Sigmoid colon (tissue), 6 donors: ENCODE measurements at regions not wholly inside any gene's neighbourhood (a gene's known extent, or its start where the extent isn't known, plus 50 kb on each side); places are given as distances from the start of the nearest gene placed in this dataset.

Source experiments
- DNase-seq: peaks from one replicate; pipeline ENCODE4 v3.0.0-alpha.2; 2019
- H3K27ac ChIP-seq, 4 donors: fragments of 200-600 bp; sonication (generic); one replicate each; pipeline ENCODE4 v1.5.1; 2016 to 2019; ENCODE audit warnings: mild to moderate bottlenecking in 1 of 4
- H3K27me3 ChIP-seq, 3 donors: fragments of 200-600 bp; sonication (generic); one replicate each; pipeline ENCODE4 v1.5.1; 2019; ENCODE audit warnings: mild to moderate bottlenecking in 1 of 3
- H3K36me3 ChIP-seq, 4 donors: fragments of 200-600 bp; sonication (generic); one replicate each; pipeline ENCODE4 v1.5.1; 2016 to 2019
- H3K4me1 ChIP-seq, 4 donors: fragments of 200-600 bp; sonication (generic); one replicate each; pipeline ENCODE4 v1.5.1; 2017 to 2019
- H3K4me3 ChIP-seq, 4 donors: fragments of 200-600 bp; sonication (generic); one replicate each; pipeline ENCODE4 v1.5.1; 2017 to 2019; ENCODE audit warnings: mild to moderate bottlenecking in 2 of 4, moderate library complexity in 1 of 4
- H3K9me3 ChIP-seq, 4 donors: fragments of 200-600 bp in 3 of 4; sonication (generic) in 3 of 4; one replicate each; pipeline versions ENCODE4 v1.5.1 to v1.6.1; 2013 to 2019
- EP300 ChIP-seq, 4 donors: sonication (generic); formaldehyde crosslinking; IDR thresholded peaks; one replicate each; pipeline ENCODE4 v1.6.1; 2017; ENCODE audit warnings: antibody characterized with exemption in 4 of 4
- POLR2A ChIP-seq, 2 donors: fragments of 450-650 bp; IDR thresholded peaks; one replicate each; pipeline ENCODE4 v1.6.1; 2016; ENCODE audit warnings: antibody characterized with exemption in 2 of 2, mild to moderate bottlenecking in 2 of 2, moderate library complexity in 2 of 2
- POLR2AphosphoS5 ChIP-seq, 4 donors: sonication (generic); formaldehyde crosslinking; IDR thresholded peaks; one replicate each; pipeline ENCODE4 v1.6.1; 2017; ENCODE audit warnings: antibody characterized with exemption in 4 of 4
- WGBS, 2 donors: extraction: QIAGEN DNeasy Blood & Tissue Kit; methylation state at CpG; one replicate each; pipeline ENCODE4 v1.1.7; 2013; 5-methylcytosine and 5-hydroxymethylcytosine counted together
- intact Hi-C: fragments of 100-400 bp; cut with DNase I; formaldehyde crosslinking; loops from one replicate; pipeline ENCODE4 v1.15.1; 2023
- TF ChIP-seq, protein P1 (sequence below), 4 experiments: fragments of 450-650 bp in 3 of 4; fragments of 200-600 bp in 1 of 4; IDR thresholded peaks; one replicate each; pipeline ENCODE4 v1.5.1; 2016 to 2019; ENCODE audit warnings: antibody characterized with exemption in 4 of 4, mild to moderate bottlenecking in 3 of 4, moderate library complexity in 2 of 4
- donor health status: healthy with polysubstance abuse.
- donor health status: healthy.

DNA sequence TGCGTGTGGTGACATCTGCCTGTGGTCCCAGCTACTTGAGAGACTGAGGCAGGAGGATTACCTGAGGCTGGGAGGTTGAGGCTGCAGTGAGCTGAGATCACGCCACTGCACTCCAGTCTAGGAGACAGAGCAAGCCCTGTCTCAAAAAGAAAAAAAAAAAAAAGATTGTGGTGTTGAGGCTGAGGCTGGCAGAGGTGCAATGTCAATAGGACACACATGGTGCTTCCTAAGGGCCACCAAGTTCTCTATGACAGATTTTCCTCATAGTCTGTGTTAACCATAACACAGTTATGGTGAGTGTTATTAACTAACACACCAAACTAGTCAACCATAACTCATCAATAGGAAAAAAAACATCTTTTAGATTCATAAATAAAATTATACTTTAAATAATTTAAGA lies 494.4 kb downstream of the TMX3 start:
- no peak for TF ChIP-seq POLR2AphosphoS5 (IDR thresholded peaks at IDR 0.05)
- no peak for TF ChIP-seq EP300 (IDR thresholded peaks at IDR 0.05)
- intact Hi-C loops = no loop called here
- Histone ChIP-seq H3K9me3 (no peaks in the 10 kb centered on the region), H3K36me3 (no peaks in the 10 kb centered on the region), H3K27me3 (no peaks in the 10 kb centered on the region), H3K4me3 (no peak overlapping the region), H3K4me1 (no peaks in the 10 kb centered on the region), H3K27ac (no peak overlapping the region)
- WGBS, 2 donors = 60 to 87% methylated on average over 2 of the region's 2 CpGs
- no peak for DNase-seq

DNA sequence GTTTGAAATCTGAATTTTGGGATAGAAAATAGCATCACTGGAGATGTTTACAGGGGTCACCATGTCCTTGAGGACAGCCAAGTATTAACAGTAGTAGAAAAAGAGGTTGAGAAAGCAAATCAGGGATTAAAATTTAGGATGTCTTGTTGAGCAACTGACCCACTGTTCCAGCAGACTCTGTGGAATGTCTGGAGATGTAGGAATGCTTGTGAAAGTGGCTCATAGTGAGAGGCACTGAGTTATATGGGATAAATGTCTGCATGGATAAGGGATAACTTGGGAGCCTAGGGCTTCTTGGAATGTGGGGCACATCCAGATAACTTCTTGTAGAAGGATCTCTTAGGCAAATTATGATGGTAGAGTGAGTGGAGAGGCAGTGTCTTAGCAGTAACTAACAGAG lies 495.0 kb downstream of the TMX3 start:
- intact Hi-C loops = no loop called here
- no peak overlapping the region for H3K27ac ChIP-seq
- H3K9me3 ChIP-seq = no peaks in the 10 kb centered on the region
- H3K27me3 ChIP-seq = no peaks in the 10 kb centered on the region
- no peak for TF ChIP-seq EP300 (IDR thresholded peaks at IDR 0.05)
- TF ChIP-seq, protein P1, sequence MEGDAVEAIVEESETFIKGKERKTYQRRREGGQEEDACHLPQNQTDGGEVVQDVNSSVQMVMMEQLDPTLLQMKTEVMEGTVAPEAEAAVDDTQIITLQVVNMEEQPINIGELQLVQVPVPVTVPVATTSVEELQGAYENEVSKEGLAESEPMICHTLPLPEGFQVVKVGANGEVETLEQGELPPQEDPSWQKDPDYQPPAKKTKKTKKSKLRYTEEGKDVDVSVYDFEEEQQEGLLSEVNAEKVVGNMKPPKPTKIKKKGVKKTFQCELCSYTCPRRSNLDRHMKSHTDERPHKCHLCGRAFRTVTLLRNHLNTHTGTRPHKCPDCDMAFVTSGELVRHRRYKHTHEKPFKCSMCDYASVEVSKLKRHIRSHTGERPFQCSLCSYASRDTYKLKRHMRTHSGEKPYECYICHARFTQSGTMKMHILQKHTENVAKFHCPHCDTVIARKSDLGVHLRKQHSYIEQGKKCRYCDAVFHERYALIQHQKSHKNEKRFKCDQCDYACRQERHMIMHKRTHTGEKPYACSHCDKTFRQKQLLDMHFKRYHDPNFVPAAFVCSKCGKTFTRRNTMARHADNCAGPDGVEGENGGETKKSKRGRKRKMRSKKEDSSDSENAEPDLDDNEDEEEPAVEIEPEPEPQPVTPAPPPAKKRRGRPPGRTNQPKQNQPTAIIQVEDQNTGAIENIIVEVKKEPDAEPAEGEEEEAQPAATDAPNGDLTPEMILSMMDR (IDR thresholded peaks at IDR 0.05) = no peak
- no peak for TF ChIP-seq POLR2A (IDR thresholded peaks at IDR 0.05)
- no peak for TF ChIP-seq POLR2AphosphoS5 (IDR thresholded peaks at IDR 0.05)
- no peaks in the 10 kb centered on the region for H3K4me1 ChIP-seq
- no peak for DNase-seq
- no peaks in the 10 kb centered on the region for H3K36me3 ChIP-seq
- no peak overlapping the region for H3K4me3 ChIP-seq

DNA sequence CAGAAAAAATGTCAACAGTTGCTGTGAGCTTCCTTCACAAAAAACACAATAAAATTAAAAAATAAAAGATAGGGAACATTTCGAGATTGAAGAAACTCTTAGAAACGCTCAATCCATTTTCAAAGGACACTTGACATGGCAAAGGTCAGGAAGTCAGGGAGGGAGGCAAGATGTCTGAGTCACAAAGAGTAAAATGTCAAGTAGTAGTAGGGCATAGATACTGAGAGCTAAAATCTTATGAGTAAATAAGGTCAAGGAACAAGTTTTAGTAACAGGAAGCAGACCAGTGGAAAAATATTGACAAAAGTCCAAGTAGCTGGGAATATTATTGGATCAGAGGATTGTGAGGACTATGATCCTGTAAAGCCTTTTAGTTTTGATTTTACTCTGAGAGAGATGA lies 495.6 kb downstream of the TMX3 start:
- H3K4me1 ChIP-seq = no peaks in the 10 kb centered on the region
- no peaks in the 10 kb centered on the region for H3K27me3 ChIP-seq
- 80 to 93% methylated on average over 2 of the region's 2 CpGs for WGBS, 2 donors
- intact Hi-C loops = no loop called here
- H3K9me3 ChIP-seq = no peaks in the 10 kb centered on the region
- no peak overlapping the region for H3K4me3 ChIP-seq
- DNase-seq = no peak
- no peaks in the 10 kb centered on the region for H3K36me3 ChIP-seq
- no peak overlapping the region for H3K27ac ChIP-seq
- TF ChIP-seq, protein P1 (IDR thresholded peaks at IDR 0.05) = no peak
- no peak for TF ChIP-seq EP300 (IDR thresholded peaks at IDR 0.05)
- no peak for TF ChIP-seq POLR2A (IDR thresholded peaks at IDR 0.05)
- no peak for TF ChIP-seq POLR2AphosphoS5 (IDR thresholded peaks at IDR 0.05)

DNA sequence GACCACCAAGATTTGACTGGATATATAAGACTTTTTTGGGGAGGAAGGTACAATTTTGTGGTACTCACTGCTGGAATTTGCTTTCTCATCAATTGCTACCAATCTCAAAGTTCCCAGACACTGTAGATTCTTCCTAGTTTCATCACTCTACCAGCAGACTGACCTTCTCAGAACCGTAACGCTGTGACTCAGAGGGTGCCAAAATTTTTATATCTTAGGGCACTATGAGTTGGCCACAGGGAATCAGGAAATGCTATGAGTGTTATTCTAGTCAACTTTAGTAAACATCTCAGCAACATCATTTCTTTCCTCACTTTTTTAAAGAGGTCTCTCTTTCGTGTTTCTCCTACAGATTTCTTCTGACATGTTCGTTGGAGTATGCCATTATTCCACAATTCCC lies 499.0 kb downstream of the TMX3 start:
- no peak overlapping the region for H3K4me3 ChIP-seq
- H3K9me3 ChIP-seq = no peaks in the 10 kb centered on the region
- H3K36me3 ChIP-seq = no peaks in the 10 kb centered on the region
- DNase-seq = no peak
- 83 to 90% methylated on average over 4 of the region's 4 CpGs for WGBS, 2 donors
- no peaks in the 10 kb centered on the region for H3K4me1 ChIP-seq
- H3K27ac ChIP-seq = no peak overlapping the region
- H3K27me3 ChIP-seq = no peaks in the 10 kb centered on the region
- no peak for TF ChIP-seq POLR2AphosphoS5 (IDR thresholded peaks at IDR 0.05)
- TF ChIP-seq, protein P1 (IDR thresholded peaks at IDR 0.05) = no peak
- TF ChIP-seq POLR2A (IDR thresholded peaks at IDR 0.05) = no peak
- intact Hi-C loops = no loop called here

DNA sequence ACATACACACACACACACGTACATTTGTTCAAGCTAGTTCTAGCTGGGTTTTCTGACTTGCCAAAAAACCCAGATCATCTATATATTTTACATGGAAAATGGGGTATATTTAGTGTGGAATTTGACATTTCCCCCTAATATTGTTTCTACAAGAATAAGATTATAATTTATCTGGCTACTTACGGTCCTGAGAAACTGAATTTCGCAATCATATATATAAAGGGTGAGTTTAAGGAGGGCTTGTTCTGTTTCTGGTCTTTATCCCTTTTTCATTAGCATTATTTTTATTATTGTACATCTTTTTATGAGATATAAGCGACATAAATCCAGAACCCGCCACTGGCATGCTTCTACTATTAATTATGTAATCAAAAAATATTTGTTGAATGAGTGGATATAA lies 528.9 kb downstream of the TMX3 start:
- Histone ChIP-seq H3K27ac (no peak overlapping the region), H3K9me3 (no peaks in the 10 kb centered on the region), H3K36me3 (no peaks in the 10 kb centered on the region), H3K4me1 (no peaks in the 10 kb centered on the region), H3K4me3 (no peak overlapping the region), H3K27me3 (no peaks in the 10 kb centered on the region)
- TF ChIP-seq, protein P1 (IDR thresholded peaks at IDR 0.05) = no peak
- TF ChIP-seq POLR2A (IDR thresholded peaks at IDR 0.05) (no peak), POLR2AphosphoS5 (IDR thresholded peaks at IDR 0.05) (no peak)
- DNase-seq = no peak
- 66 to 79% methylated on average over 5 of the region's 5 CpGs for WGBS, 2 donors
- intact Hi-C loops = no loop called here
